PC-3 (cell line): ENCODE measurements at regions not wholly inside any gene's neighbourhood (a gene's known extent, or its start where the extent isn't known, plus 50 kb on each side); places are given as distances from the start of the nearest gene placed in this dataset.

Experiments
- CTCF ChIP-seq: fragments of 300-600 bp; sonication (generic); conservative IDR thresholded peaks from 2 replicates; pipeline ENCODE4 v1.5.1; 2017; ENCODE audit warnings: antibody characterized with exemption, low read depth, mild to moderate bottlenecking, low read length
- EZH2 ChIP-seq: fragments of 300-600 bp; sonication (generic); IDR thresholded peaks from one replicate; pipeline ENCODE4 v1.6.1; 2017; ENCODE audit warnings: antibody characterized with exemption, mild to moderate bottlenecking, low read length; ENCODE audit not compliant: unreplicated experiment
- EZH2phosphoT487 ChIP-seq: fragments of 300-600 bp; sonication (generic); IDR thresholded peaks from 2 replicates; pipeline ENCODE4 v1.6.1; 2018; ENCODE audit warnings: mild to moderate bottlenecking, antibody characterized with exemption, low read length, borderline replicate concordance

- TF ChIP-seq CTCF: no peak
- no peak for TF ChIP-seq EZH2
- no peak for TF ChIP-seq EZH2phosphoT487
Measured at GRCh38 chr9:90058182-90058763, 453.5 kb downstream of the GADD45G start.
